ENCODE measurements at regions not wholly inside any gene's neighbourhood (a gene's known extent, or its start where the extent isn't known, plus 50 kb on each side); places are given as distances from the start of the nearest gene placed in this dataset.
"Not testable (repeated sequence)": the region's sequence is repeated elsewhere in the genome, so short reads cannot be mapped to it uniquely, and the experiment has no call there.

- Histone ChIP-seq H3K4me1 (0 out of 20 replicates have a peak, but pooled peaks cover 0 to under 1% (median 0%) of the 10 kb centered on the region in 10 experiments), H3K4me3 (no peak overlapping the region), H4K20me1 (no peaks in the 10 kb centered on the region), H3K9ac (no peak overlapping the region), H3K4me2 (no peak overlapping the region), H3K27ac (no peak overlapping the region), H3K9me3 (replicated peaks in 1 of 11) (no peaks in the 10 kb centered on the region), H3K27me3 (no peaks in the 10 kb centered on the region), H3K36me3 (no peaks in the 10 kb centered on the region)
- no peak for TF ChIP-seq Cebpa-rat (IDR thresholded peaks at IDR 0.05)
Measured at GRCh38 chr12:17572250-17572649, 517.7 kb downstream of the RERGL start.

DNA sequence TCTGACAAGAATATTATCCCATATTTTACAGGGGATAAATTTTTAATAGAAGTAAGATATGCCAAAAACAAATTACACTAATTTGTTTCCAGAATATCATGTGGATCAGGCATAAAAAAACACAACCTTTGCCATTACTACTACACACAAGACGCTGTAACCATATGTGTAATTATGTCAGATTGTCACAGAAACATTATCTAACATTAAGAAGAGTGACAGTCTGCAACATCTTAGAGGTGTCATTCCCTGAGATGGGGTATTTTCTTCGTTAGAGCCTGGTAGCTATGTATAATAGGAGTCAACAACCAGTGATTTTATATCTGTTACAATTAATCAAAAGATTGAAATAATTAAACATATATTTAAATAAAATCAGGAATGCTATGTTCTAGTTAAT is 518.9 kb downstream of the RERGL start:
- Histone ChIP-seq H3K9ac (no peak overlapping the region), H3K9me3 (replicated peaks in 1 of 11) (no peaks in the 10 kb centered on the region), H3K27me3 (no peaks in the 10 kb centered on the region), H3K36me3 (no peaks in the 10 kb centered on the region), H3K4me2 (no peak overlapping the region), H4K20me1 (no peaks in the 10 kb centered on the region), H3K4me3 (no peak overlapping the region), H3K27ac (no peak overlapping the region), H3K4me1 (no peaks in the 10 kb centered on the region)
- no peak for TF ChIP-seq Cebpa-rat (IDR thresholded peaks at IDR 0.05)

DNA sequence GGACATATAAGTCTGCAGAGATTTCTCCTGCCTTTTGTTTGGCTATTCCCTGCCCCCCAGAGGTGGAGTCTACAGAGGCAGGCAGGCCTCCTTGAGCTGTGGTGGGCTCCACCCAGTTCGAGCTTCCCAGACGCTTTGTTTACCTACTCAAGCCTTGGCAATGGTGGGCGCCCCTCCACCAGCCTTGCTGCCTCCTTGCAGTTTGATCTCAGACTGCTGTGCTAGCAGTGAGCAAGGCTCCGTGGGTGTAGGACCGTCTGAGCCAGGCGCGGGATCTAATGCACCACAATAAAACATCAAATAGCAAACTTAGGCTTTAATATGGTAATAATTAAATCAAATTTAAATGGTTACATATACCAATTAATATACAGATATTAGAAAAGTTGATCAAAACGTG is 525.4 kb downstream of the RERGL start:
- not testable (repeated sequence) for H4K20me1 ChIP-seq; H3K27me3 ChIP-seq; H3K27ac ChIP-seq; H3K4me2 ChIP-seq; H3K9me3 ChIP-seq (replicated peaks in 1 of 11); H3K4me3 ChIP-seq; H3K36me3 ChIP-seq; H3K9ac ChIP-seq; H3K4me1 ChIP-seq

- no peaks in the 10 kb centered on the region for H4K20me1 ChIP-seq
- TF ChIP-seq Cebpa-rat (IDR thresholded peaks at IDR 0.05), result no peak
- H3K27ac ChIP-seq, result no peak overlapping the region
- no peaks in the 10 kb centered on the region for H3K36me3 ChIP-seq
- no peak overlapping the region for H3K4me3 ChIP-seq
- peaks cover 0 to 13% (median 6%) of the 10 kb centered on the region in 11 experiments; a peak in 5 of 22 replicates for H3K9me3 ChIP-seq (replicated peaks in 1 of 11)
- no peak overlapping the region for H3K9ac ChIP-seq
- H3K27me3 ChIP-seq, result no peaks in the 10 kb centered on the region
- H3K4me2 ChIP-seq, result no peak overlapping the region
- H3K4me1 ChIP-seq, result no peaks in the 10 kb centered on the region
Measured at GRCh38 chr12:17550011-17550410, 540.0 kb downstream of the RERGL start.

DNA sequence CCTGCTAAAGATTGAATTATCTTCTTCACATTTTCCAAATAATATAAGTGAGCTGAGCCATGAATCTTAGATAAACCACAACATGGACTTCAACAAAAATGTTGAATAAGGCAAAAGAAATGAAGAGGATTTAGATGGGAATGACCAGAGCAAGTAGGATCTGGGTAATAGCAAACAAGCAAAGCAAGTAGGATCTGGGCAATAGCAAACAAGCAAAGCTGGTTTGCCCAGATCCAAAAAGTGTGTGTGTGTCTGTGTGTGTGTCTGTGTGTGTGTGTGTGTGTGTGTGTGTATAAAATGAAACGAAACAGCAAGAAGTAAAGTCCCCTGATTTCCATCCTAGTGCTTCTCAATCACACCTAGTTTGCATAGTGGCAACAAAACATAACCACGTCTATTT is 549.1 kb downstream of the RERGL start:
- Histone ChIP-seq H3K9ac (no peak overlapping the region), H4K20me1 (no peaks in the 10 kb centered on the region), H3K27ac (no peak overlapping the region), H3K27me3 (no peaks in the 10 kb centered on the region), H3K9me3 (replicated peaks in 1 of 11) (peaks cover 10 to 24% (median 16%) of the 10 kb centered on the region in 11 experiments), H3K4me2 (no peak overlapping the region), H3K4me1 (no peaks in the 10 kb centered on the region), H3K4me3 (no peak overlapping the region), H3K36me3 (no peaks in the 10 kb centered on the region)
- no peak for TF ChIP-seq Cebpa-rat (IDR thresholded peaks at IDR 0.05)

- Histone ChIP-seq H3K4me3 (no peak overlapping the region), H3K4me1 (no peaks in the 10 kb centered on the region), H3K4me2 (no peak overlapping the region), H3K27me3 (no peaks in the 10 kb centered on the region), H3K27ac (no peak overlapping the region), H3K9me3 (replicated peaks in 1 of 11) (no peaks in the 10 kb centered on the region), H3K9ac (no peak overlapping the region), H3K36me3 (no peaks in the 10 kb centered on the region), H4K20me1 (no peaks in the 10 kb centered on the region)
- no peak for TF ChIP-seq Cebpa-rat (IDR thresholded peaks at IDR 0.05)
Measured at GRCh38 chr12:17528394-17528793, 561.6 kb downstream of the RERGL start.

DNA sequence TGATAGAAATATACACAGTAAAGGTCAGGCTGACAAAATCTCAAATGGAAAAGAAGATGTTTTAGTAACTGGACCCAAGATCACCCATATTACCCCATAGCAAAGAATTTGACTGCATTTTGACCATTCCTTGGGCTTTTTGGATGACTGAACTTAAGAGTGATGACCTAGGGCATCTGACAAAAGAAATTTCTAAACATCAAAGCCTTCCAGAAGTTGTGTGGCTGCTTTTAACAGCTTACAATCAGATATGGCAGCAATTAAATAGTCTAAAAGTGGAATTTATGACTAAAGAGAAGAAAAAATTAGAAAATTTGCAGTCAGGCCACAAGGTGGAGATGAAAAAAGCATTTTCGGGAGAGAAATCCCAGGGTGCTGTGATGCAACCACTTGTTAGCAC is 563.0 kb downstream of the RERGL start:
- Histone ChIP-seq H3K9ac (no peak overlapping the region), H3K4me3 (no peak overlapping the region), H3K27ac (no peak overlapping the region), H3K27me3 (no peaks in the 10 kb centered on the region), H3K4me2 (no peak overlapping the region), H3K36me3 (no peaks in the 10 kb centered on the region), H3K4me1 (no peaks in the 10 kb centered on the region), H4K20me1 (no peaks in the 10 kb centered on the region), H3K9me3 (replicated peaks in 1 of 11) (no peaks in the 10 kb centered on the region)
- no peak for TF ChIP-seq Cebpa-rat (IDR thresholded peaks at IDR 0.05)

DNA sequence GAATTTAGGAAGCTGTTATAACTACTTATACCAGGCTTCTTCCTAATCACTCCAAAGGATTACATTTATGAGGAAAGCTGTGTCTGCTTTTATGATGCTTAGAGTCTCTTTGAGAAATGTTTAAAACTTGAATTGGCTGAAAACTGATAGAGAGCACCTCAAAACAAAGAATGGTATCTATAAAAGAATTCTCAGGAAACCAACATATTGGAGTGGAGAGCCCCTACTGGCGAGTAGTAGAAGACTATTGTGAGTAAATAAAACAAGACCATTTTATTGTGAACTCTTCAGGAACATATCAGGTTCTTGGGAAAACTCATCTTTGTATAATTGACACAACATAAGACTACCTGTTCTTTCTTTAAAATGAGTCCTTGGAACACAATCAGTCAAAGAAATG is 578.6 kb downstream of the RERGL start:
- no peak for TF ChIP-seq Cebpa-rat (IDR thresholded peaks at IDR 0.05)

DNA sequence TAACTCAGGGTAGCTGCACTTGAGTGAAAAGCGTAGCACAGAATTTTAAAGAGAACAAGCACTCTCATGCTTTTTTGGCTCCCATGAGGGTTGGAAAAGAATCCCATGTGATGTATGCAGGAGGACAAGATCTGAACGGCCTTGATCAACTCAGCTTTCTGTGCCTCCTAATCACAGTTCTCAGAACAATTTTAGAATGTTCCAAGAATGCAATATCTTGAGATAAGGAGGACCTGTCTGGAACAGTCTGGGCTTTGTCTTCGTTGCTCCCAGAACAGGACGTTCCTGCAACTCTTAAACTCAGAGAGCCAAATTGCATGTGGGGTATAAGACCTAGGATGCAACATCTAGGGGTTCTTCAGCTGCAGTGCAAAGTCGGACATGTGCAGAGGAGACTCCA is 582.7 kb downstream of the RERGL start:
- Histone ChIP-seq H3K4me1 (no peaks in the 10 kb centered on the region), H3K4me3 (no peak overlapping the region), H3K9me3 (replicated peaks in 1 of 11) (no peaks in the 10 kb centered on the region), H3K27ac (no peak overlapping the region), H4K20me1 (no peaks in the 10 kb centered on the region), H3K4me2 (no peak overlapping the region), H3K9ac (no peak overlapping the region), H3K27me3 (no peaks in the 10 kb centered on the region), H3K36me3 (no peaks in the 10 kb centered on the region)
- no peak for TF ChIP-seq Cebpa-rat (IDR thresholded peaks at IDR 0.05)

More for the DNA sequence above, 578.6 kb downstream of the RERGL start:
- Histone ChIP-seq H3K9me3 (replicated peaks in 1 of 11) (no peaks in the 10 kb centered on the region), H3K9ac (no peak overlapping the region), H3K36me3 (no peaks in the 10 kb centered on the region), H3K4me3 (no peak overlapping the region), H3K4me2 (no peak overlapping the region), H3K27ac (no peak overlapping the region), H3K27me3 (no peaks in the 10 kb centered on the region), H4K20me1 (no peaks in the 10 kb centered on the region), H3K4me1 (no peaks in the 10 kb centered on the region)

DNA sequence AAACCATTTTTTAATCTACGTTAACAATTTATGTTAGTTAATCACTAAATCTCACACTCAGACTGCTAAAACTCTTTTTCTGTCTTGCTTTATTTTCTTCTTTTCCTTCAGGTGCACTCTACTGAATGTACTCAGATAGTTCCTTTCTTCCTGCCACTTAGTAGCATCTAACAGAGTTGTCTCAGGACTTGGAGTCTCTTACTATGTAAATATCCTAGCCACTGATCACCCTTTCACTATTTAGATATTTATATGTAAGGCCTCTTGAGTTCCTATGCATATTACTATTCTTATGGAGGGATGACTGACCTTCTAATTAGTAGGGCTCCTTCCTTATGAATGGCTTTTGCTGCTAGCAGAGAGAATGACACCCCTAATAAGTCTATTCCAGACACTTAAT is 586.3 kb downstream of the RERGL start:
- no peak overlapping the region for H3K27ac ChIP-seq
- no peaks in the 10 kb centered on the region for H3K36me3 ChIP-seq
- H3K4me3 ChIP-seq, result no peak overlapping the region
- no peaks in the 10 kb centered on the region for H3K27me3 ChIP-seq
- H3K9ac ChIP-seq, result no peak overlapping the region
- H4K20me1 ChIP-seq, result no peaks in the 10 kb centered on the region
- TF ChIP-seq Cebpa-rat (IDR thresholded peaks at IDR 0.05), result no peak
- no peaks in the 10 kb centered on the region for H3K4me1 ChIP-seq
- no peaks in the 10 kb centered on the region for H3K9me3 ChIP-seq (replicated peaks in 1 of 11)
- H3K4me2 ChIP-seq, result no peak overlapping the region

DNA sequence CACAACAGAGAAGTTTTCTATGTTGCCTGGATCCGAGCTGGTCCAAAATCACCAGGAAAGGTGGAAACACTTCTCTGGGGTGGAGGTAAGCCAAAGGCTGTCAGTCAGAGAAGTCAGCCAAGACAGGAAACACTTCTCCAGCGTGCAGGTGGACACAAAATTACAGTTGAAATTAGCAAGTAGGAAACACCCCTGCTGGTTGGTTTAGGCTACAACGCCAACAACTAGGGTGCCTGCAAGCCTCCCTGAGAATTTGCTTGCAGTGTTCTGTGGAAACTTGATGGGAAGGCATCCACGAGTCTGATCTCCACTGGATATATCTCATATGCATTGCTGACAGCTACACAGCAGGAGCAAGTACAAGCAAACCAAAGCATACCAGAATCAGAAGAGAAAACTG is 600.5 kb downstream of the RERGL start:
- no peak overlapping the region for H3K4me2 ChIP-seq
- H3K9ac ChIP-seq, result no peak overlapping the region
- H3K27ac ChIP-seq, result no peak overlapping the region
- H3K4me3 ChIP-seq, result no peak overlapping the region
- no peaks in the 10 kb centered on the region for H3K4me1 ChIP-seq
- H3K27me3 ChIP-seq, result no peaks in the 10 kb centered on the region
- no peak for TF ChIP-seq Cebpa-rat (IDR thresholded peaks at IDR 0.05)
- H4K20me1 ChIP-seq, result no peaks in the 10 kb centered on the region
- no peaks in the 10 kb centered on the region for H3K9me3 ChIP-seq (replicated peaks in 1 of 11)
- no peaks in the 10 kb centered on the region for H3K36me3 ChIP-seq
